ENCODE measurements at regions not wholly inside any gene's neighbourhood (a gene's known extent, or its start where the extent isn't known, plus 50 kb on each side); places are given as distances from the start of the nearest gene placed in this dataset.

- ChIA-PET POLR2A (ENCODE audit: unreplicated experiment) (no interaction called here), CTCF (no interaction called here)
- H3K79me2 ChIP-seq (ENCODE audit: low read depth), result no peaks in the 10 kb centered on the region
- H3K4me1 ChIP-seq (replicated peaks; ENCODE audit: insufficient read depth), result no peaks in the 10 kb centered on the region
- no peak overlapping the region for H3K4me2 ChIP-seq
- no peaks in the 10 kb centered on the region for H3K36me3 ChIP-seq (ENCODE audit: low read depth)
- no peak overlapping the region for H2AFZ ChIP-seq
- H3K9me3 ChIP-seq (ENCODE audit: insufficient read depth, low read depth), result no peaks in the 10 kb centered on the region
- H3K27me3 ChIP-seq (ENCODE audit: insufficient read depth, low read depth), result no peaks in the 10 kb centered on the region
- H3K27ac ChIP-seq, result no peak overlapping the region
- TF ChIP-seq EZH2 (IDR thresholded peaks at IDR 0.05; ENCODE audit: low read depth) (no peak), CTCF (conservative IDR thresholded peaks at IDR 0.05) (no peak)
- H4K20me1 ChIP-seq (ENCODE audit: insufficient read depth), result no peaks in the 10 kb centered on the region
- H3K9me2 ChIP-seq (ENCODE audit: insufficient read depth), result no peaks in the 10 kb centered on the region
- H3K4me3 ChIP-seq, result no peak overlapping the region
- H3F3A ChIP-seq (ENCODE audit: insufficient read depth, low read depth), result no peaks in the 10 kb centered on the region
- BruUV-seq (replicated peaks), result no TSS peak
- intact Hi-C loops (cut with micrococcal nuclease; ENCODE audit: unreplicated experiment), result no loop called here
- DNase-seq, result no peak
These were observed 128.6 kb upstream of the CHST9 start for GRCh38 chr18:27313678-27314077.

- no peak overlapping the region for H2AFZ ChIP-seq
- no peak overlapping the region for H3K4me2 ChIP-seq
- H4K20me1 ChIP-seq (ENCODE audit: insufficient read depth), result no peaks in the 10 kb centered on the region
- TF ChIP-seq CTCF (conservative IDR thresholded peaks at IDR 0.05), result no peak
- no peak for TF ChIP-seq EZH2 (IDR thresholded peaks at IDR 0.05; ENCODE audit: low read depth)
- no TSS peak for BruUV-seq (replicated peaks)
- CTCF ChIA-PET, result no interaction called here
- intact Hi-C loops (cut with micrococcal nuclease; ENCODE audit: unreplicated experiment), result no loop called here
- no peaks in the 10 kb centered on the region for H3K27me3 ChIP-seq (ENCODE audit: insufficient read depth, low read depth)
- POLR2A ChIA-PET (ENCODE audit: unreplicated experiment), result no interaction called here
- no peaks in the 10 kb centered on the region for H3K79me2 ChIP-seq (ENCODE audit: low read depth)
- DNase-seq, result no peak
- H3K9me3 ChIP-seq (ENCODE audit: insufficient read depth, low read depth), result no peaks in the 10 kb centered on the region
- no peak overlapping the region for H3K27ac ChIP-seq
- no peaks in the 10 kb centered on the region for H3K4me1 ChIP-seq (replicated peaks; ENCODE audit: insufficient read depth)
- H3K9me2 ChIP-seq (ENCODE audit: insufficient read depth), result no peaks in the 10 kb centered on the region
- H3F3A ChIP-seq (ENCODE audit: insufficient read depth, low read depth), result no peaks in the 10 kb centered on the region
- H3K4me3 ChIP-seq, result no peak overlapping the region
- no peaks in the 10 kb centered on the region for H3K36me3 ChIP-seq (ENCODE audit: low read depth)
These were observed 127.7 kb upstream of the CHST9 start for GRCh38 chr18:27312853-27313252.

GRCh38 chr18:27312153-27312552, 127.0 kb upstream of the CHST9 start:
- H3K9me3 ChIP-seq (ENCODE audit: insufficient read depth, low read depth), result no peaks in the 10 kb centered on the region
- H3K27ac ChIP-seq, result no peak overlapping the region
- ChIA-PET POLR2A (ENCODE audit: unreplicated experiment) (no interaction called here), CTCF (no interaction called here)
- H3F3A ChIP-seq (ENCODE audit: insufficient read depth, low read depth), result no peaks in the 10 kb centered on the region
- no peaks in the 10 kb centered on the region for H3K27me3 ChIP-seq (ENCODE audit: insufficient read depth, low read depth)
- H3K4me3 ChIP-seq, result no peak overlapping the region
- no peaks in the 10 kb centered on the region for H3K79me2 ChIP-seq (ENCODE audit: low read depth)
- no peak overlapping the region for H2AFZ ChIP-seq
- TF ChIP-seq EZH2 (IDR thresholded peaks at IDR 0.05; ENCODE audit: low read depth) (no peak), CTCF (conservative IDR thresholded peaks at IDR 0.05) (no peak)
- no peak overlapping the region for H3K4me2 ChIP-seq
- H3K9me2 ChIP-seq (ENCODE audit: insufficient read depth), result no peaks in the 10 kb centered on the region
- BruUV-seq (replicated peaks), result no TSS peak
- no peak for DNase-seq
- no peaks in the 10 kb centered on the region for H3K4me1 ChIP-seq (replicated peaks; ENCODE audit: insufficient read depth)
- no peaks in the 10 kb centered on the region for H4K20me1 ChIP-seq (ENCODE audit: insufficient read depth)
- intact Hi-C loops (cut with micrococcal nuclease; ENCODE audit: unreplicated experiment), result no loop called here
- H3K36me3 ChIP-seq (ENCODE audit: low read depth), result no peaks in the 10 kb centered on the region

Data from PC-9 (cell line).